Medulla oblongata (tissue), 1 donor: ENCODE measurements at regions not wholly inside any gene's neighbourhood (a gene's known extent, or its start where the extent isn't known, plus 50 kb on each side); places are given as distances from the start of the nearest gene placed in this dataset.

Experiments
- DNase-seq: peaks from one replicate; pipeline ENCODE4 v3.0.0-alpha.2; 2015; ENCODE audit errors: extremely low spot score

GRCh38 chr10:43874984-43875383, 226.3 kb upstream of the ZNF32 start:
- DNase-seq: no peak

- no peak for DNase-seq
Measured at GRCh38 chr10:43873717-43874116, 225.0 kb upstream of the ZNF32 start.

GRCh38 chr10:43872644-43873043, 224.0 kb upstream of the ZNF32 start:
- no peak for DNase-seq

GRCh38 chr10:43871545-43871944, 222.9 kb upstream of the ZNF32 start:
- no peak for DNase-seq

GRCh38 chr10:43870968-43871439, 222.3 kb upstream of the ZNF32 start:
- peak; percentile 7 for DNase-seq

GRCh38 chr10:43869669-43870322, 221.1 kb upstream of the ZNF32 start:
- no peak for DNase-seq

GRCh38 chr10:43868952-43869351, 220.3 kb upstream of the ZNF32 start:
- no peak for DNase-seq

GRCh38 chr10:43867667-43868565, 219.2 kb upstream of the ZNF32 start:
- no peak for DNase-seq

- no peak for DNase-seq
Measured at GRCh38 chr10:43867113-43867512, 218.4 kb upstream of the ZNF32 start.

GRCh38 chr10:43866712-43867111, 218.0 kb upstream of the ZNF32 start:
- DNase-seq: no peak

GRCh38 chr10:43865265-43866135, 216.8 kb upstream of the ZNF32 start:
- DNase-seq: no peak

GRCh38 chr10:43864656-43865055, 216.0 kb upstream of the ZNF32 start:
- no peak for DNase-seq

GRCh38 chr10:43863859-43864591, 215.3 kb upstream of the ZNF32 start:
- no peak for DNase-seq

GRCh38 chr10:43863270-43863669, 214.6 kb upstream of the ZNF32 start:
- no peak for DNase-seq

- no peak for DNase-seq
Measured at GRCh38 chr10:43862756-43863155, 214.1 kb upstream of the ZNF32 start.

- DNase-seq: no peak
Measured at GRCh38 chr10:43861966-43862751, 213.5 kb upstream of the ZNF32 start.

GRCh38 chr10:43859016-43859525, 210.4 kb upstream of the ZNF32 start:
- DNase-seq: no peak

GRCh38 chr10:43857931-43858315, 209.2 kb upstream of the ZNF32 start:
- no peak for DNase-seq

- no peak for DNase-seq
Measured at GRCh38 chr10:43857206-43857930, 208.7 kb upstream of the ZNF32 start.

GRCh38 chr10:43856299-43856698, 207.6 kb upstream of the ZNF32 start:
- no peak for DNase-seq
